PFSK-1 (cell line): ENCODE measurements at regions not wholly inside any gene's neighbourhood (a gene's known extent, or its start where the extent isn't known, plus 50 kb on each side); places are given as distances from the start of the nearest gene placed in this dataset.

Experiments used
- FOXP2 ChIP-seq: optimal IDR thresholded peaks from 2 replicates; pipeline ENCODE3; 2011; ENCODE audit warnings: borderline replicate concordance, control low read depth, inconsistent platforms; ENCODE audit not compliant: insufficient read depth; ENCODE audit errors: extremely low read length, extremely low read depth
- POLR2AphosphoS5 ChIP-seq: IDR thresholded peaks from 2 replicates; pipeline ENCODE4 v1.6.1; 2012; ENCODE audit warnings: low read depth, mild to moderate bottlenecking, control low read depth, low read length, moderate library complexity
- REST ChIP-seq, 2 experiments: IDR thresholded peaks; 2 replicates each; pipeline versions ENCODE4 v1.6.1 to v1.8.0; 2011 to 2012; ENCODE audit warnings: low read depth in 2 of 2, low read length in 2 of 2, control low read depth in 1 of 2, inconsistent platforms in 1 of 2, mild to moderate bottlenecking in 1 of 2, moderate library complexity in 1 of 2; ENCODE audit not compliant: insufficient read depth in 1 of 2
- SIN3A ChIP-seq: IDR thresholded peaks from 2 replicates; pipeline ENCODE4 v1.6.1; 2012; ENCODE audit warnings: mild to moderate bottlenecking, low read length, moderate library complexity, borderline replicate concordance; ENCODE audit not compliant: insufficient read depth
- TAF1 ChIP-seq: IDR thresholded peaks from 2 replicates; pipeline ENCODE4 v1.6.1; 2012; ENCODE audit warnings: low read length, control low read depth, borderline replicate concordance; ENCODE audit not compliant: insufficient read depth

DNA sequence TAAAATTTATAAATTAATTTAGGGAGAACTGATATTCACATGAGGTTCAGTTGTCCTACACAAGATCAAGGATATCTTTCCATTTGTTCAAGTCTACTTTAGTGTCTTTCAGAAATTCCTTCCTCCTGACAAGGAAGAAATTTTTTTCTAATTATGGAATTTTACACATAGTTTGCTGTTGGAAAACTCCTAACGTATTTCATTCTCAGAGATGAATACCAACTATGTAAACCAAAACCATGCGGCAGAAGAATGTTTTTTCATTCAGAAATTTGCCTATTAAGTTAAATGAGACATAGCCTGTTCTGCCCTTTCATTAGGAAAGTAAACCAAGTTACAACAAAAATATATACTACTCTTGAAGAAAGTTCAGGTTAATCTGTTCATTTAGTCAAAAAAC lies 111.2 kb upstream of the PRDM1 start:
- TF ChIP-seq REST (IDR thresholded peaks at IDR 0.05; ENCODE audit: insufficient read depth in 1 of 2, low read depth in 2 of 2, low read length in 2 of 2) (no peak), TAF1 (no peak), SIN3A (no peak), POLR2AphosphoS5 (no peak), FOXP2 (no peak)

DNA sequence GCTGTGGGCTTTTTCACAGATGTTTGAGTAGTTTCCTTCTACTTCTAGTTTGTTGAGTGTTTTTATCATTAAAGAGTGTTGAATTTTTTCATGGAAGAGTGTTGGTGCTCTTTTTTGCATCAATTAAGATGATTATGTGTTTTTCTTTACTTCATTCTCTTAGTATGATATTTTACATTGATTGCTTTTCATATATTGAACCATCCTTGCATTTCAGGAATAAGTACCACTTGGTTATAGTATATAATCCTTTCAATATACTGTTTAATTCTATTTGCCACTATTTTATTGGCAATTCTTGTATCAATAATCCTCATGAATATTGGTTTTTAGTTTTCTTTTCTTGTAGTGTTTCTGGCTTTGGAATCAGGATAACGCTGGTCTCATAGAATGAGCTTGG lies 113.7 kb upstream of the PRDM1 start:
- no peak for TF ChIP-seq REST (IDR thresholded peaks at IDR 0.05; ENCODE audit: insufficient read depth in 1 of 2, low read depth in 2 of 2, low read length in 2 of 2)
- no peak for TF ChIP-seq POLR2AphosphoS5
- TF ChIP-seq FOXP2, result no peak
- TF ChIP-seq TAF1, result no peak
- no peak for TF ChIP-seq SIN3A

DNA sequence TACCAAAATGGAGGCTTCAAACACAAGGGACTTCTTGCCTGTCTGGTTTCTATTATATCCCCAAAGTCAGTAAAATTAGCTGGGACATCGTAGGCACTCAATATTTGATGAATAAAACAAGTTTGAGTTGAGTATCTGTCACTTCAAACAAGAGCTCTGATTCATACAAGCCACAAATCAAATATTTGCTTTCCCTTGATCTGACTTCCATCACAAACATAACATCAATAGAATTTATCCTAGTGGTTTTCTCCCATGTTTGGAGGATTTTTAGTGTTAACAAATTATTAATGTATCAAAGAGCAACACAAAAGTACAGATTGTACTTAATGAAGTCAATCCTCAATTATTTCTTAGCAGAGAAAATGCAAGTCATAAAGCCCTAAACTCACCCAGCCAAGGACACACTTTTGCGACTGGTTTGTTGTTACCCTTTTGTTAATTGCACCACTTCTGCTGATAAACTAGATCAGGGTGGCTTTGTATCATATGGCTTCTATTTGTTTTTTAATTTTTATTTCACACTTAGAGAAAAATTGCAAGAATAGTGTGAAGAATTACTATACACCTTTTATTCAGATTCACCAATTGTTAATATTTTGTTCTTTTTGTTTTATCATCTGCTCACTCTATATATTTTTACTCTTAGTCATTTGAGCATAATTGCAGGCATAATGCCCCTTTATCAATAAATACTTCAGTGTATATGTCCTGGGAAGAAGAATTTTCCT lies 117.4 kb upstream of the PRDM1 start:
- TF ChIP-seq POLR2AphosphoS5, result no peak
- no peak for TF ChIP-seq TAF1
- no peak for TF ChIP-seq SIN3A
- no peak for TF ChIP-seq FOXP2
- no peak for TF ChIP-seq REST (IDR thresholded peaks at IDR 0.05; ENCODE audit: insufficient read depth in 1 of 2, low read depth in 2 of 2, low read length in 2 of 2)

- TF ChIP-seq TAF1, result no peak
- TF ChIP-seq SIN3A, result no peak
- TF ChIP-seq FOXP2, result no peak
- TF ChIP-seq POLR2AphosphoS5, result no peak
- no peak for TF ChIP-seq REST (IDR thresholded peaks at IDR 0.05; ENCODE audit: insufficient read depth in 1 of 2, low read depth in 2 of 2, low read length in 2 of 2)
These were observed 118.1 kb upstream of the PRDM1 start for GRCh38 chr6:105967917-105968602.
